Neuron (in vitro differentiated cells): ENCODE measurements at regions not wholly inside any gene's neighbourhood (a gene's known extent, or its start where the extent isn't known, plus 50 kb on each side); places are given as distances from the start of the nearest gene placed in this dataset.
A peak's percentile ranks its signal among the peaks of the same experiment; 100 is the strongest.

Experiments used
- H2AFZ ChIP-seq: one replicate; pipeline ENCODE4 v1.6.1; 2013; ENCODE audit warnings: low read depth, mild to moderate bottlenecking, inconsistent platforms, low read length, moderate library complexity
- H3K27me3 ChIP-seq: one replicate; pipeline ENCODE4 v1.6.1; 2013; ENCODE audit warnings: low read length; ENCODE audit not compliant: insufficient read depth
- H3K36me3 ChIP-seq: one replicate; pipeline ENCODE4 v1.6.1; 2013; ENCODE audit warnings: low read length; ENCODE audit not compliant: insufficient read depth
- H3K4me1 ChIP-seq: one replicate; pipeline ENCODE4 v1.6.1; 2013; ENCODE audit warnings: low read length; ENCODE audit not compliant: insufficient read depth
- H3K4me3 ChIP-seq: 2 replicates; pipeline ENCODE4 v1.5.1; 2013; ENCODE audit warnings: mild to moderate bottlenecking, low read length, moderate library complexity
- H3K9me3 ChIP-seq: one replicate; pipeline ENCODE4 v1.6.1; 2013; ENCODE audit warnings: low read length

DNA sequence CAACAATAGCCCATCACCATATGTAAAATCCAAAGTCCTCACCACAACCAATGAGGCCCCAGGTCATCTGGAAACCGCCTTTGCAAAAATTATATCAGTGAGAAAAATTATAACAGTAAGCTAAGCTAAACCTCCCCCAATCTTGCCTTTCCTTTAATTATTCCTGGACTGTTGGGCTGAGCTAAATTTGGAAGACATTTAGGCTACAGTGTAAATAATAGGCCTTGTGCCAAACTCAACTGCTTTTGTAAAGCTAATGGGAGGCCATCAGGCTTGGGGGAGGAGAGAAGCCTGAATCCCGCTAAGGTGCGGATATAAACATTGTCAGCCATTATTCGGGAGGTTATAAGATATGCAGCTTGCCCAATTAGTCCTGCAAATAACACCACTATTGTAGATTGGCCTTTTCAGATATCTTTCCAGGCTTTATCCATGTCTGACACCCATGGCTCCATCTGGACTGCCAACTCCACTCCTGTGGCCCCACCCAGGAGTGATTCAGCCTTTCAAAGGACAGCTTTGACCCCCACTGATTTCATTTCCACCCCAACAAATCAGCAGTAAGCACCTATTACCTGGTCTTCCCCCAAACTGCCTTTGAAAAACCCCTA is 53.0 kb upstream of the CA12 start:
- peaks cover 2% of the 10 kb centered on the region for H3K27me3 ChIP-seq
- peaks cover 14% of the 10 kb centered on the region for H3K4me1 ChIP-seq
- H3K9me3 ChIP-seq, result no peaks in the 10 kb centered on the region
- no peak overlapping the region for H2AFZ ChIP-seq
- H3K4me3 ChIP-seq, result no peak overlapping the region
- H3K36me3 ChIP-seq, result no peaks in the 10 kb centered on the region

DNA sequence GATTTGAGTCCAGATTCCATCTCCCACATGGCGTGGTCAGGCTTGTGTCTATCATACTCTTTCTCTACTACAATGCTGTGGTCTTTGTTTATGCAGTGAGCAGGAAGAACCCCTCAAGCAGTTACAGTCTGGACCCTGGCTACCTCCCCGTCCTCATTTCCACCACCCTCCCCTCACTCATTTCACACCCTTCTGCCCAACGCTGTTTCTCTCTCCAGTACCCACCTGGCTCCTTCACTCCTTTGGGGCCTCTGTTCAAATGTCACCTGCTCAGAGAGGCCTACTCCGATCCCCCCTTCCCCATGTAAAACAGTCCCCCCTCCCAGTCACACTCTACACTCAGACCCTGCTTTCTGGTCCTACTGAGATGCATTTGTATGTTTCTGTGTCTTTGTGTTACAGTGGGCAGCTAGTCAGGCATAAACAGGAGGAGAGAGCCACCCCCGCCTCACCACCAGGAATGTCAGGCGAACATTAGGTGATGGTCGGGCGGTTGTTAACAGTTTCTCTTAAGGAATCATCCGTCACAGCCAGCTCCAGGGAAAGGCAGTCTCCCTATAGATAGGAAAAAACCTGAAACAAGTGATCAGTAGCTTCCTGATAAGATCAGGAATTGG is 53.7 kb upstream of the CA12 start:
- Histone ChIP-seq H2AFZ (no peak overlapping the region), H3K9me3 (no peaks in the 10 kb centered on the region), H3K27me3 (peaks cover 2% of the 10 kb centered on the region), H3K36me3 (no peaks in the 10 kb centered on the region), H3K4me1 (peaks cover 14% of the 10 kb centered on the region), H3K4me3 (no peak overlapping the region)

DNA sequence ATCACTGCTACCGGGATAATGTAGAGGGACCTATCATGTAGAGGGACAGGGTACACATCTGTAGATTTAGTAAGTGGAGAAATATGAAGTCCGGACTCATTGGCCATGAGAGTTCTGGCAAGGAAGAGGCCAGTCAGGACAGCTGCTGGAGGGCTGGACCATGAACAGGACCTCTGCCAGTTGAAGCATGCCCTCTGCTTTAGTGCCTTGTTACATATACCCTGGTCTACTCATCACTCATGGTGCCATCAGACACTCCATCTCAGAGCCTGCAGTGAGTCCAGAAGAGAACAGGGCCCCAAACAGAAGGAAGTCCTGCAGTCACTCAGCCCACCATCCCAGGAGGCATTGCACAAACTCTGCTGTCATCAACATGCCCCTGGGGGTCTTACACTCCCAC is 54.7 kb upstream of the CA12 start:
- Histone ChIP-seq H3K4me3 (no peak overlapping the region), H3K27me3 (peaks cover 2% of the 10 kb centered on the region)

DNA sequence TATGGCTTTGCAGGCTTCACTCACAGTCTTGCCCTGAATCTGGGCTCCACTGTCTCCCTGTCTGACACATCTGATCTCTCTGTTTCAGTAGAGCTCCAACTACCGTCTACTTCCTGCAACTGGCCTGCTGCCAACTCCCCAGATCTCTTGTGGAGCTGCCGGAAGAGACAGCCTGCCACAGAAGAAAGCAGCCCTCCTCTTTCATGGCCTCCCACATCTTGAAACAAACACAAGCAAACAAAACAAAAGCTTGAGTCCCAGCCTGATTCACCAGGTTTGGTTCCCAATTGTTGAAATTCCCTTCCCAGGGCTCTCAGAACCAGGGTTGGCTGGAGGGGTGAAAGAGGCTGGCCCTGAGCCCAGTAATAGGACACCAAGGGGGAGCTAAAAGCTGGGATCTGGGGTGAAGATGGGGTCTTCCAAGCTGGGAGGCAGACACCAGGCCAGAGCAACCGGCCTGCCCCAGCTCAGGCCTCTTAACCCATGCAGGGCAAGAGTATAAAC is 55.3 kb upstream of the CA12 start:
- H3K27me3 ChIP-seq, result peaks cover 2% of the 10 kb centered on the region
- peak overlapping the region; percentile 81 for H2AFZ ChIP-seq
- H3K36me3 ChIP-seq, result no peaks in the 10 kb centered on the region
- H3K4me1 ChIP-seq, result peaks cover 14% of the 10 kb centered on the region
- H3K4me3 ChIP-seq, result no peak overlapping the region
- H3K9me3 ChIP-seq, result no peaks in the 10 kb centered on the region

More for the DNA sequence above, 54.7 kb upstream of the CA12 start:
- Histone ChIP-seq H2AFZ (peak overlapping the region; percentile 81), H3K4me1 (peaks cover 14% of the 10 kb centered on the region), H3K9me3 (no peaks in the 10 kb centered on the region), H3K36me3 (no peaks in the 10 kb centered on the region)

DNA sequence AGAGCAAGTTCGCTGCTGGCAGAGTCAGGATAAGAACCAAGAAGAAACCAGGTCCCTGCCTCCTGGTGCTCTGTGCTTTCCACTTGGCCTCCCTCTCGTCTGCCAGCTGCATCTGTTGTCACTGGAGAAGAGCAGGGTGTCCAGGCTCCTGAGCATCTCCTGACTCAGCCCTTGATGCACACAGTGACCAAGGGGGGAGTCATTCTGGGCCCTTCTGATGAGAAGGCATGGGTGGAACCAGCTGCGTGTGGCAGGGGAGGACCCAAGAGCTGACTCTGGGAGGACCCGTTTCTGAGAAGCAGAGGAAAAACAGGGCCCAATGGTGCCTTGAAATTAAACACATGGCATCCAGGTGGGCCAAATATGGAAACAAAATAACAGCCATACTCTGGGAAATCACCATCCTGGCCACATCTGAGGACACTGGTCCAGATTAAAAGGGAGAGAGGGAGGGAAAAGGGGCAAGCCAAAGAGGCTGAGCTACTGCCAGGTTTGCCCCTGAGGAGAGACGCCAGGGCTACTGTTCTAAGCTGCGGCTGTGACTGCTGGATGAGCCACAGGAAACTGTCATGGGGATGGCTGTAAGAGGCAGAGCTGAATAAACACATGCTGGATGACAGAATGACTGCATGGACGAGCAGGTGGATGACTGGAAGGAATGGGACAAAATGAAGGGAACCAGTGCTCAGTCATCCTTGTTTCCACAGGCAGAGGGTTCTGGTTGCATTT is 58.1 kb upstream of the CA12 start:
- H3K9me3 ChIP-seq, result no peaks in the 10 kb centered on the region
- H3K4me3 ChIP-seq, result no peak overlapping the region
- H3K4me1 ChIP-seq, result peaks cover 14% of the 10 kb centered on the region

DNA sequence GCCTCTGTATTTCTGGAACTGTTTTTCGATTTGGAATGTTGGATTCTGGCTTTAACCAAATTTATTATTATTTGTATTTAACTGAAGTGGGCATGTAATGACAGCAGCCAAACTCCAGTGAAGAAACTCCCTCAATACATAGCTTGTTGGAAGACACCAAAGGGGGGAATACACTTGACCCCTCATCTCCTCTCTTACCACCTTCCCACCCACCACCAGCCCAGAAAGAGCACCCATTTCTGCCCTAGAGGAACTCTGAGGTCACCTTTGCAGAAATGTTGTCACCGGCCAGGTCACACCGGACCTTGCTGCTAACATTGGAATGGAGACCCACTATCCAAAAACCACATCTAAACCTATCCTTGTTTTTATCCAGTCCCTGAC is 58.6 kb upstream of the CA12 start:
- Histone ChIP-seq H3K4me1 (peaks cover 14% of the 10 kb centered on the region), H3K27me3 (peaks cover 2% of the 10 kb centered on the region), H2AFZ (no peak overlapping the region), H3K4me3 (no peak overlapping the region), H3K9me3 (no peaks in the 10 kb centered on the region), H3K36me3 (no peaks in the 10 kb centered on the region)

More for the DNA sequence above, 58.1 kb upstream of the CA12 start:
- Histone ChIP-seq H2AFZ (no peak overlapping the region), H3K36me3 (no peaks in the 10 kb centered on the region), H3K27me3 (peaks cover 2% of the 10 kb centered on the region)

DNA sequence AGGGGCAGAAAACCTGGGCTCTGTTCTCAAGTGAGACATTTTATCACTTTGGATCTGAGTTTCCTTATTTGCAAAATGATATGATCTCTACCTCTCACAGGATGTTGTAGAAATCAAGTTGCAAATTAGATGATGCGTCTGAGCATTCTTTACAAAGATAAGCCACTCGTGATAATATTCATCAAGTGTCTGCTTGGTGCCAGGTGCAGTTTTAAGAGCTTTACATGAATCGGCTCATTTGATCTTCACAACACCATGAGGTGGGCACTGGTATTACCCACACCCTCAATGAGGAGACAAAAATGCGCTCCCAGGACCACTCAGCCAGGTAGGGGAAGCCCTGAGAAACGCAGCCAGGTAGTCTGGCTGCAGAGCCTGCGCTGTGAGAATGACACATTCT is 59.1 kb upstream of the CA12 start:
- Histone ChIP-seq H2AFZ (no peak overlapping the region), H3K4me1 (peaks cover 14% of the 10 kb centered on the region), H3K36me3 (no peaks in the 10 kb centered on the region), H3K27me3 (peaks cover 2% of the 10 kb centered on the region), H3K4me3 (no peak overlapping the region), H3K9me3 (no peaks in the 10 kb centered on the region)

DNA sequence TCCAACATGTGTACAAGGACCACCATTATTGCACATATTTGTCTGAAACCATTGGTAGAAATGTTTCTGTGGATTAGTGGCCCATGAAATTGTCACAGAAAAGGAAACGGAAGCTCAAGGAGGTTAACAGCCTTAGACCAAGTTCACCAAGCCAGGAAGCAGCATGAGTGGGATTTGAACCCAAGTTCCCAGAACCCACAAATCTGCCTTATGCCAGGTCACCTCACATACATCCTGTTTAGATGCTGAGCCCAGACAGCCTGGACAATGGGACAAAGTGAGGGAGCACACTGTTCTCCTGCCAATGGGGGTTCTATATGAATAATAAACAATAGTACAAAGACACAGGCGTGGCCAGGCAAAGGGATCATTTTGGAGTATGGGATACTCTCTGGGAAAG is 59.6 kb upstream of the CA12 start:
- peaks cover 2% of the 10 kb centered on the region for H3K27me3 ChIP-seq
- H3K4me1 ChIP-seq, result peaks cover 13% of the 10 kb centered on the region
- no peak overlapping the region for H2AFZ ChIP-seq
- no peak overlapping the region for H3K4me3 ChIP-seq
- no peaks in the 10 kb centered on the region for H3K36me3 ChIP-seq
- H3K9me3 ChIP-seq, result no peaks in the 10 kb centered on the region

DNA sequence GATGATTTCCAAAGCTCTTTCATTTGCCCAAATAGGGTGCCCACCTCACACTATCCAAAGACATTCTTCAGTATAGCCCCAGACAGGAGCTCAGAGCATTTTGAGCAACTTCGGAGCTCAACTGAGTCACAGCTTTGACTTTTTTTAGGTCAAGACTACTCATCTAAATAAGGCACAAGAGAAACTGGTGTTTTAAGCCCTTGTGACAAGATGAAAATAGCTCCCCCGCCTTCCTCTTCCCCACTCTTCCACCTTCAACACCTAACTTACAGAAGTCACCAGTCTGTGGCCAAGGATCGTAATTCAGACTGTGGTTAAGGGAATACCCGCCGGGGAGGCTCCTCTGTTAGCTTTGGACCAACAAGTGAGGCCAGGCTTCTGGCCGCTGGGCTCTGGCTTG is 60.4 kb upstream of the CA12 start:
- H3K4me1 ChIP-seq, result peaks cover 5% of the 10 kb centered on the region
- no peak overlapping the region for H3K4me3 ChIP-seq
- no peaks in the 10 kb centered on the region for H3K9me3 ChIP-seq
- peaks cover 2% of the 10 kb centered on the region for H3K27me3 ChIP-seq
- no peaks in the 10 kb centered on the region for H3K36me3 ChIP-seq
- no peak overlapping the region for H2AFZ ChIP-seq

DNA sequence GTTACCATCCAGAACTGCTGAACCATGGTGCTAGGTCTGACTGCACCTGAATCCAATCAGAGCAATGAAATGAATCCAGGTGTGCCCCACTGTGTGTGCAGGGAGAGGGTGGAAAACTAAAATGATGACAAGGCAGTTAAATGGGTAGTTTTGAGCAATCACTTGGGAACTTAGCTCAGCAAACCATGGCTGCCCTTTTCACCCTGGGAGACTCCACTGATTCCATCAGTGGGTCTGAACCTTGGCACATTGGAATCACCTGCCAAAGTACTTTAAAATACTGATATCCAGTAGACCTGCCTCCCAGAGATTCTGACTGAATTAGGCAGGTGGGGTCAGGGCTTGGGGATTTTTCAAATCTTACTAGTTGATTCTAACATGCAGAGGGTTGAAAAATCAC is 59.8 kb upstream of the USP3 start:
- Histone ChIP-seq H3K4me3 (no peak overlapping the region), H3K27me3 (no peaks in the 10 kb centered on the region), H3K9me3 (no peaks in the 10 kb centered on the region), H3K36me3 (no peaks in the 10 kb centered on the region), H2AFZ (no peak overlapping the region), H3K4me1 (no peaks in the 10 kb centered on the region)

DNA sequence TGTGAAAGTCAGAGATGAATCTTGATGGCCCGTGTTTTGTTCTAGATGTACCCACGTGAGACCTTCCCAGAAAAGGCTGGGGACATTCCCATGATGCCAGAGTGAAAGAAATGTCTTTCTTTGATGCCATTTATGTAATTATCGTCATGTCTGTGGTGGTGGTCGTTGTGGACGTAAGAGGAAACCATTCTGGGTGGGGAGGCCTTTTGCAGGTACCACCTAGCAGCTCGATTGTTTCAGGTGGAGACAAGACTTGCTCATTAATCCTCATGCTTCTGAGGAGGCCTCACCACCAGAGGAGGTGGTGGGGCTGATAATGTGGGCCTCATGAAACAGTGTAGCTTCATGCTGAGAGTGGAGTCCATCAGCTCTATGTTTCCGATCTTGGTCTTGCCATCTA is 58.1 kb upstream of the USP3 start:
- Histone ChIP-seq H3K27me3 (no peaks in the 10 kb centered on the region), H3K9me3 (no peaks in the 10 kb centered on the region), H2AFZ (no peak overlapping the region), H3K4me1 (no peaks in the 10 kb centered on the region), H3K36me3 (no peaks in the 10 kb centered on the region), H3K4me3 (no peak overlapping the region)

DNA sequence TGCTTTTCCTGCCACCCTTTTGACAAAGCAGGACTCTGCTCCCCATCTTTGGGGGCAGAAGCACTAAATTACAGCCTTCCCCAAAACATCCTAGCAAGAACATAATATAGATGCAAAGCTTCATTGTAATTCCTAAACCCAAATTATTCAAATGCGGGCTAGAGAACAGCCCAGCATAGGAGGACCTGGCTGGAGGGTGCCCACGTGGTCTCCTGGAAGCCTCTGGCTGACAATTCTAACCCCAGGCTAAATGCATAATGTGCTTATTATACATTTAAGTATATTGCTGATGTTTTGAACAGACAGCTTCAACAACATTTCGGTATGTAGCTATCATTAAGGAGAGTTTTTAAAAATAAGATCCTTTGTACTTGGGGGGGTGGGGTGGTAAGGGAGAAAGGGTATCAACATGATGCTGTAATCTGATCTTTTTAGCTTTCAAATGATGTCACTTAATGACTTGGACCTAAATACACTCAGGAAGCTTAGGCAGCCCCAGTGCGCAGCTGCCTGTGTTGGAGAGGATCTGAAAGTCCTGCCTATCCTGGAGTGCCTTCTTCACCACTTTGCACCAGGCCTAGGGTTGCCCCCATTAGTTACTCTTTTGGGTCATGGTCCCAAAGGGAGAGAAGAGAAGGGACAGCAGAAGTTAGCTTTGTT is 57.2 kb upstream of the USP3 start:
- no peaks in the 10 kb centered on the region for H3K4me1 ChIP-seq
- no peaks in the 10 kb centered on the region for H3K9me3 ChIP-seq
- no peak overlapping the region for H2AFZ ChIP-seq
- no peaks in the 10 kb centered on the region for H3K27me3 ChIP-seq
- H3K4me3 ChIP-seq, result no peak overlapping the region
- H3K36me3 ChIP-seq, result no peaks in the 10 kb centered on the region

DNA sequence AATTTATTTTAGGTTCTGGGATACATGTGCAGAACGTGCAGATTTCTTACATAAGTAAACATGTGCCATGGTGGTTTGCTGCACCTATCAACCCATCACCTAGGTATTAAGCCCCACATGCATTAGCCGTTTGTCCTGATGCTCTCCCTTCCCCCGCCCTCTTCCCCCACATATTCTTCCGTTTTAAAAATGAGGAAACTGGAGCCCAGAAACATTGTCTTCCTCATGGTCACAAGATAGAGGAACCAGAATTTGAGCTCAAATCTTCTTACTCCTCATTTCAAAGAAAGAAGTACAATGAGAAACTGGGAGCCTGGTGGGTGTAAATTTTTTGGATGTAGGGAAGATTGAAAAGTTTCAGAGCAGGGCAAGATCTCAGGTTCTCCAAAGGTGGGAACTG is 56.1 kb upstream of the USP3 start:
- Histone ChIP-seq H2AFZ (no peak overlapping the region), H3K27me3 (no peaks in the 10 kb centered on the region), H3K4me1 (no peaks in the 10 kb centered on the region), H3K4me3 (no peak overlapping the region), H3K36me3 (no peaks in the 10 kb centered on the region), H3K9me3 (no peaks in the 10 kb centered on the region)
